ENCODE measurements at regions not wholly inside any gene's neighbourhood (a gene's known extent, or its start where the extent isn't known, plus 50 kb on each side); places are given as distances from the start of the nearest gene placed in this dataset.

GRCh38 chr7:45993621-45994020 is 72.5 kb upstream of the IGFBP3 start:
- no peak overlapping the region for H3K4me3 ChIP-seq (ENCODE audit: low read depth, low read length)
- no peak for TF ChIP-seq CTCF (IDR thresholded peaks at IDR 0.05; ENCODE audit: control insufficient read depth, extremely low read depth, insufficient read depth)
- DNase-seq (ENCODE audit: low read depth), result no peak

GRCh38 chr7:45992826-45993225 is 71.8 kb upstream of the IGFBP3 start:
- no peak overlapping the region for H3K4me3 ChIP-seq (ENCODE audit: low read depth, low read length)
- no peak for TF ChIP-seq CTCF (IDR thresholded peaks at IDR 0.05; ENCODE audit: control insufficient read depth, extremely low read depth, insufficient read depth)
- DNase-seq (ENCODE audit: low read depth), result no peak

- no peak overlapping the region for H3K4me3 ChIP-seq (ENCODE audit: low read depth, low read length)
- TF ChIP-seq CTCF (IDR thresholded peaks at IDR 0.05; ENCODE audit: control insufficient read depth, extremely low read depth, insufficient read depth), result no peak
- no peak for DNase-seq (ENCODE audit: low read depth)
Measured at GRCh38 chr7:45990276-45990675, 69.2 kb upstream of the IGFBP3 start.

- no peak for TF ChIP-seq CTCF (IDR thresholded peaks at IDR 0.05; ENCODE audit: control insufficient read depth, extremely low read depth, insufficient read depth)
- H3K4me3 ChIP-seq (ENCODE audit: low read depth, low read length), result no peak overlapping the region
- DNase-seq (ENCODE audit: low read depth), result no peak
Measured at GRCh38 chr7:45988405-45989057, 67.5 kb upstream of the IGFBP3 start.

- no peak for TF ChIP-seq CTCF (IDR thresholded peaks at IDR 0.05; ENCODE audit: control insufficient read depth, extremely low read depth, insufficient read depth)
- no peak overlapping the region for H3K4me3 ChIP-seq (ENCODE audit: low read depth, low read length)
- no peak for DNase-seq (ENCODE audit: low read depth)
Measured at GRCh38 chr7:45987521-45988290, 66.6 kb upstream of the IGFBP3 start.

GRCh38 chr7:45986355-45987298 is 65.6 kb upstream of the IGFBP3 start:
- TF ChIP-seq CTCF (IDR thresholded peaks at IDR 0.05; ENCODE audit: control insufficient read depth, extremely low read depth, insufficient read depth), result no peak
- H3K4me3 ChIP-seq (ENCODE audit: low read depth, low read length), result no peak overlapping the region
- no peak for DNase-seq (ENCODE audit: low read depth)
